Neural cell (in vitro differentiated cells): ENCODE measurements at regions not wholly inside any gene's neighbourhood (a gene's known extent, or its start where the extent isn't known, plus 50 kb on each side); places are given as distances from the start of the nearest gene placed in this dataset.

Experiments
- CTCF ChIP-seq: fragments of 450-650 bp; IDR thresholded peaks from 2 replicates; pipeline ENCODE4 v1.5.1; 2014; ENCODE audit warnings: antibody characterized with exemption, mild to moderate bottlenecking, moderate library complexity; ENCODE audit not compliant: poor library complexity, severe bottlenecking
- EP300 ChIP-seq: fragments of 450-650 bp; conservative IDR thresholded peaks from 2 replicates; pipeline ENCODE4 v1.6.1; 2014; ENCODE audit warnings: antibody characterized with exemption, mild to moderate bottlenecking, moderate library complexity; ENCODE audit not compliant: poor library complexity, severe bottlenecking
- EZH2 ChIP-seq: fragments of 200-600, 300-800 bp; shearing (Covaris generic), sonication (generic); IDR thresholded peaks from 2 replicates; pipeline ENCODE4 v1.6.1; 2014; ENCODE audit warnings: antibody characterized with exemption, low read length, borderline replicate concordance, mild to moderate bottlenecking; ENCODE audit not compliant: insufficient read depth, poor library complexity, severe bottlenecking
- POLR2AphosphoS5 ChIP-seq: IDR thresholded peaks from 2 replicates; pipeline ENCODE4 v1.6.1; 2012
- RAD21 ChIP-seq: fragments of 450-650 bp; conservative IDR thresholded peaks from 2 replicates; pipeline ENCODE4 v1.6.1; 2014; ENCODE audit warnings: antibody characterized with exemption, mild to moderate bottlenecking, moderate library complexity
- SMC3 ChIP-seq: fragments of 450-650 bp; conservative IDR thresholded peaks from 2 replicates; pipeline ENCODE4 v1.6.1; 2014; ENCODE audit warnings: antibody characterized with exemption, mild to moderate bottlenecking, moderate library complexity; ENCODE audit not compliant: poor library complexity

- TF ChIP-seq RAD21 = no peak
- no peak for TF ChIP-seq EZH2
- TF ChIP-seq CTCF = no peak
- TF ChIP-seq POLR2AphosphoS5 = no peak
- TF ChIP-seq SMC3 = no peak
- no peak for TF ChIP-seq EP300
Observed at GRCh38 chr3:96201463-96201862, 612.9 kb upstream of the EPHA6 start.
